CD4-positive, alpha-beta T cell treated with Interleukin-12 subunit alpha and Interleukin-12 subunit beta, for 1 hour (primary cell): ENCODE measurements at regions not wholly inside any gene's neighbourhood (a gene's known extent, or its start where the extent isn't known, plus 50 kb on each side); places are given as distances from the start of the nearest gene placed in this dataset.
"Not testable (repeated sequence)": the region's sequence is repeated elsewhere in the genome, so short reads cannot be mapped to it uniquely, and the experiment has no call there.

Experiments
- DNase-seq: peaks from one replicate; pipeline ENCODE4 v3.0.0-alpha.2; 2020

- no peak for DNase-seq
Measured at GRCh38 chr6:126919947-126920346, 198.5 kb upstream of the RSPO3 start.

- no peak for DNase-seq
Measured at GRCh38 chr6:126923807-126924206, 194.7 kb upstream of the RSPO3 start.

GRCh38 chr6:126926926-126927325, 191.5 kb upstream of the RSPO3 start:
- DNase-seq: no peak

- no peak for DNase-seq
Measured at GRCh38 chr6:126927841-126928240, 190.6 kb upstream of the RSPO3 start.

- DNase-seq: no peak
Measured at GRCh38 chr6:126937426-126937825, 181.0 kb upstream of the RSPO3 start.

GRCh38 chr6:126939784-126940183, 178.7 kb upstream of the RSPO3 start:
- no peak for DNase-seq

- no peak for DNase-seq
Measured at GRCh38 chr6:126941751-126942150, 176.7 kb upstream of the RSPO3 start.

- no peak for DNase-seq
Measured at GRCh38 chr6:126944512-126944911, 174.0 kb upstream of the RSPO3 start.

GRCh38 chr6:126945150-126945685, 173.3 kb upstream of the RSPO3 start:
- DNase-seq: no peak

- DNase-seq: no peak
Measured at GRCh38 chr6:126945812-126946360, 172.6 kb upstream of the RSPO3 start.

GRCh38 chr6:126947070-126947469, 171.4 kb upstream of the RSPO3 start:
- no peak for DNase-seq

- no peak for DNase-seq
Measured at GRCh38 chr6:126949786-126950185, 168.7 kb upstream of the RSPO3 start.

GRCh38 chr6:126955621-126956020, 162.8 kb upstream of the RSPO3 start:
- no peak for DNase-seq

- DNase-seq: no peak
Measured at GRCh38 chr6:126957721-126958120, 160.8 kb upstream of the RSPO3 start.

GRCh38 chr6:126959765-126960164, 158.7 kb upstream of the RSPO3 start:
- DNase-seq: no peak

- DNase-seq: no peak
Measured at GRCh38 chr6:126963077-126963809, 155.2 kb upstream of the RSPO3 start.

GRCh38 chr6:126967296-126968005, 151.0 kb upstream of the RSPO3 start:
- no peak for DNase-seq

GRCh38 chr6:126976253-126976797, 142.1 kb upstream of the RSPO3 start:
- no peak for DNase-seq

- no peak for DNase-seq
Measured at GRCh38 chr6:126983779-126984178, 134.7 kb upstream of the RSPO3 start.

GRCh38 chr6:126988125-126988524, 130.3 kb upstream of the RSPO3 start:
- DNase-seq: not testable (repeated sequence)

- DNase-seq: no peak
Measured at GRCh38 chr6:127000631-127001030, 117.8 kb upstream of the RSPO3 start.

GRCh38 chr6:127013865-127014264, 104.6 kb upstream of the RSPO3 start:
- DNase-seq: no peak

- DNase-seq: no peak
Measured at GRCh38 chr6:127015858-127016257, 102.6 kb upstream of the RSPO3 start.

GRCh38 chr6:127019828-127020227, 98.6 kb upstream of the RSPO3 start:
- DNase-seq: no peak
